ENCODE measurements at regions not wholly inside any gene's neighbourhood (a gene's known extent, or its start where the extent isn't known, plus 50 kb on each side); places are given as distances from the start of the nearest gene placed in this dataset.

DNA sequence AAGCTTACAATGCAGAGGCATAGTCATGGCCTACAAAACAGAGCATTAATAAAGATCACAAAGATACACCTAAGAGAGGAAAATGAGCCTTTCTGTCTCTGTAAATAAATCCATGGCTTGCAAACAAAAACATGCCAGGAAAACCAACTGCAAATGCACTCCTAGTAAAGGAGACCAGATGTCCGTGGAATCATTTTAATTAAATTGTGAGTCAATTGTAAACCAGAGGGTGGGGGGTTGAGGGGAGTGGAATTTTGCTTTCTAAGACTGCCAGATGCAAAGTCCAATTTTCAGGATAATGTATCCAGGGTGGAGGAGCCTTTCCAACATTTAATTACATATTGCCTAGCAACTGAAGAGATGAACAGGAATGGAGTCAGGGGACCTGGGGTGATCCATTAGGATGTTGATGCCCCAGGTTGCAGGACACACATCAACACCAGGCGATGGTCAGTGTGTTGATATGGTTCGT is 390.3 kb upstream of the CCL2 start:
- H3K9me3 ChIP-seq: no peaks in the 10 kb centered on the region
- 74 to 85% methylated on average over 3 of the region's 3 CpGs for WGBS, 2 donors
- no peaks in the 10 kb centered on the region for H3K27me3 ChIP-seq
- no peaks in the 10 kb centered on the region for H3K4me1 ChIP-seq
- no peaks in the 10 kb centered on the region for H3K36me3 ChIP-seq
- no peak for TF ChIP-seq POLR2A (IDR thresholded peaks at IDR 0.05)
- no peak overlapping the region for H3K27ac ChIP-seq
- no peak for DNase-seq (ENCODE audit: low spot score in 2 of 2)
- no peak overlapping the region for H3K4me3 ChIP-seq

DNA sequence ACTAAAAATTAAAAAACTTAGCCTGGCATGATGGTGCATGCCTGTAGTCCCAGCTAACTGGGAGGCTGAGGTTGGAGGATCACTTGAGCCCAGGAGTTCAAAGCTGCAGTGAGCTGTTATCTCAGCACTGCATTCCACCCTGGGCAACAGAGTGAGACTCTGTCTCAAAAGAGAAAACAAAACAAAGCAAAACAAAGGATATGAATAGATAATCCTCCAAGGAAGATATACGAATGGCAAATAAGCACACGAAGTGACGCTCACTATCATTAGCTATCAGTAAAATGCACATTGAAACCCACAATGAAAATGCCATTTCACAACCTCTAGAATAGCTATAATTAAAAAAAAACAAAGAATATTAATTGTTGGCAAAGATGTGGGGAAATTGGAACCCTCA is 386.2 kb upstream of the CCL2 start:
- TF ChIP-seq EP300 (IDR thresholded peaks at IDR 0.05) (no peak), POLR2A (IDR thresholded peaks at IDR 0.05) (no peak)
- TF ChIP-seq, protein P1, sequence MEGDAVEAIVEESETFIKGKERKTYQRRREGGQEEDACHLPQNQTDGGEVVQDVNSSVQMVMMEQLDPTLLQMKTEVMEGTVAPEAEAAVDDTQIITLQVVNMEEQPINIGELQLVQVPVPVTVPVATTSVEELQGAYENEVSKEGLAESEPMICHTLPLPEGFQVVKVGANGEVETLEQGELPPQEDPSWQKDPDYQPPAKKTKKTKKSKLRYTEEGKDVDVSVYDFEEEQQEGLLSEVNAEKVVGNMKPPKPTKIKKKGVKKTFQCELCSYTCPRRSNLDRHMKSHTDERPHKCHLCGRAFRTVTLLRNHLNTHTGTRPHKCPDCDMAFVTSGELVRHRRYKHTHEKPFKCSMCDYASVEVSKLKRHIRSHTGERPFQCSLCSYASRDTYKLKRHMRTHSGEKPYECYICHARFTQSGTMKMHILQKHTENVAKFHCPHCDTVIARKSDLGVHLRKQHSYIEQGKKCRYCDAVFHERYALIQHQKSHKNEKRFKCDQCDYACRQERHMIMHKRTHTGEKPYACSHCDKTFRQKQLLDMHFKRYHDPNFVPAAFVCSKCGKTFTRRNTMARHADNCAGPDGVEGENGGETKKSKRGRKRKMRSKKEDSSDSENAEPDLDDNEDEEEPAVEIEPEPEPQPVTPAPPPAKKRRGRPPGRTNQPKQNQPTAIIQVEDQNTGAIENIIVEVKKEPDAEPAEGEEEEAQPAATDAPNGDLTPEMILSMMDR (IDR thresholded peaks at IDR 0.05): no peak
- Histone ChIP-seq H3K27me3 (no peaks in the 10 kb centered on the region), H3K36me3 (no peaks in the 10 kb centered on the region), H3K4me1 (no peaks in the 10 kb centered on the region), H3K27ac (no peak overlapping the region), H3K4me3 (no peak overlapping the region), H3K9me3 (no peaks in the 10 kb centered on the region)
- DNase-seq (ENCODE audit: low spot score in 2 of 2): no peak
- WGBS, 2 donors: 93 to 94% methylated on average over 3 of the region's 3 CpGs

DNA sequence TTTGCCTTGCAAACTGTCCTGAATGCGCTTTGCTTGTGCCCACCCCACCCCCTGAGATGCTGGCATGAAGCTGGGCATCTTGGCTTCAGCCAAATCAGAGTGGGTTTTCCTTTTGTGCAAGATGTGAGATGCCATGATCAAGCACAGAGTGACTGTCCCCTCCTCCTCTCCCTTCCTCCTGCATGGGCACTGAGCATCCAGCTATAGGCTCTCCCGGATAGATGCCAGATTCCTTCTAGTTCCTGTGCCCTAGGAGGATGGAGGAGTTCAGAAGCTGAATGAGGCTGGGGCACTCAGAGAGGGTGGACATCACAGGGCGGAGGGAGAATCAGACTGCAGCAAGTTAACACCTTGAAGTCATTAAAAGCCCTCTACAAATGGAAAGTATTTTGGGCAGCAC is 384.1 kb upstream of the CCL2 start:
- no peaks in the 10 kb centered on the region for H3K9me3 ChIP-seq
- no peak for TF ChIP-seq POLR2A (IDR thresholded peaks at IDR 0.05)
- TF ChIP-seq EP300 (IDR thresholded peaks at IDR 0.05): no peak
- TF ChIP-seq, protein P1 (IDR thresholded peaks at IDR 0.05): no peak
- no peak overlapping the region for H3K4me3 ChIP-seq
- no peaks in the 10 kb centered on the region for H3K36me3 ChIP-seq
- no peaks in the 10 kb centered on the region for H3K4me1 ChIP-seq
- WGBS, 2 donors: 80 to 82% methylated on average over 3 of the region's 3 CpGs
- no peak overlapping the region for H3K27ac ChIP-seq
- no peaks in the 10 kb centered on the region for H3K27me3 ChIP-seq
- DNase-seq (ENCODE audit: low spot score in 2 of 2): no peak

DNA sequence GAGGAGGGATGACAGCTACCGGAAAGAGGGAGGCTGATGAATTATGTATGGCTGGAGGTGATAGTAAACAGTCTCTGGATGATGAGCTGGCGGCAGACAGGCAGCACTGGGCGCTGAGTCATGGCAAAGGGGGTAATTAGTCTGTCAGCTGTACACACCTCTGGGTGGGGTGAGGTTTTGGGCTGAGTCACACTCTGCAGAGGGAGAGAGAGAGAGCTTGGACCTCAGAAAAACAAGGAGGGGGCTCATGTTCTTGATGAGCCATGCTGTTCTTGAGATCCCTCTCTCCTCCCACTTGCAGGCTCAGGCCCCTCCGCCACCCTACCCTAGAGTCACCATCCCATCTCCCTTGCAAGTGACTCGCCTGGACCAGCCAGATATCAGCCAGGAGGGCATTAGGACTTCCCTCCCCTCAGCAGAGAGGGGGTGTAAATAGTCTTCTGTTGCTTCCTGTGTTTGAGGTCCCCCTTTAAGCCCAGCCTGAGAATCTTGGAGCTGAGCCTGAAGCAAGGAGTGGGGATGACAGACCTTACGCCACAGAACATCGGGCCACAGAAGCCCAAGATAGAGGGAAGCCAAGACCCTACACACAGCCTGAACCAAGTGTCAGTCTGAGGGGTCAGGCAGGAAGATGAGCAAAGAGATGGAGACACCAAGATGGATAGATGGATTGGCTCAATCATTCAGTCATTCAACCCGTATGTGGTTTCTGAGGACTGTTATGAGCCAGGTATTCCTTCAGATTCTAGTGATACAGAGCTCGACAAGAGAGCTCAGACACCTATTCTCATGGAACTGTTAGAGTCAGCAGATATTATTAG is 383.2 kb upstream of the CCL2 start:
- TF ChIP-seq, protein P1 (IDR thresholded peaks at IDR 0.05): no peak
- no peak for TF ChIP-seq EP300 (IDR thresholded peaks at IDR 0.05)
- TF ChIP-seq POLR2A (IDR thresholded peaks at IDR 0.05): no peak
- DNase-seq (ENCODE audit: low spot score in 2 of 2): no peak

DNA sequence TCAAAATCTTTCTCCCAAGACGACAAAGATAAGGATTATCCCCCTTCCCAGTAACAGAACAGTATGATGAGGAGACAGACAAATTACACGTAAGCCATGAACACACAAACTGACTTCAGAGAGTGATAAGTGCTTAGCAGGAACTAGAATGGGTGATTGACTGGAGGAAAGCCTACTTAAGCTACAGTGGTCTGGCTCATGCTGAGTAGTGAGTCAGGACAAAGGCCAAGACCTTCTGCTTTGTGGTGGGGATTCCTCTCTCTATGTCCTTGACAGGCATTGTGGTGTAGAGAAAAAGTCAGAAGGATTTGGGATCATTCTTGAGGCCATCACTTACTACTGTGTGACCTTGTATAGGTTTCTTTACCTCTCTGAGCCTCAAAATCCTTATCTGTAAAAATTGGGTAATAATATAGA is 381.9 kb upstream of the CCL2 start:
- 81 to 87% methylated on average over 2 of the region's 2 CpGs for WGBS, 2 donors
- TF ChIP-seq, protein P1 (IDR thresholded peaks at IDR 0.05): no peak
- TF ChIP-seq POLR2A (IDR thresholded peaks at IDR 0.05) (no peak), EP300 (IDR thresholded peaks at IDR 0.05) (no peak)
- Histone ChIP-seq H3K27me3 (no peaks in the 10 kb centered on the region), H3K36me3 (no peaks in the 10 kb centered on the region), H3K4me3 (no peak overlapping the region), H3K9me3 (no peaks in the 10 kb centered on the region), H3K4me1 (no peaks in the 10 kb centered on the region), H3K27ac (no peak overlapping the region)
- no peak for DNase-seq (ENCODE audit: low spot score in 2 of 2)

More for the DNA sequence above, 383.2 kb upstream of the CCL2 start:
- no peak overlapping the region for H3K4me3 ChIP-seq
- no peak overlapping the region for H3K27ac ChIP-seq
- H3K4me1 ChIP-seq: no peaks in the 10 kb centered on the region
- H3K27me3 ChIP-seq: no peaks in the 10 kb centered on the region
- no peaks in the 10 kb centered on the region for H3K36me3 ChIP-seq
- H3K9me3 ChIP-seq: no peaks in the 10 kb centered on the region
- 68 to 70% methylated on average over 9 of the region's 9 CpGs for WGBS, 2 donors
